DND-41 (cell line): ENCODE measurements at regions not wholly inside any gene's neighbourhood (a gene's known extent, or its start where the extent isn't known, plus 50 kb on each side); places are given as distances from the start of the nearest gene placed in this dataset.
"Not testable (repeated sequence)": the region's sequence is repeated elsewhere in the genome, so short reads cannot be mapped to it uniquely, and the experiment has no call there.

Experiments used
- ATAC-seq: fragments of 200-7000 bp; cut with Tn5 transposase; 3 replicates; pipeline ENCODE4 v1.9.1; 2021; ENCODE audit warnings: low read depth; ENCODE audit not compliant: insufficient read depth
- DNase-seq: peaks from one replicate; pipeline ENCODE4 v3.0.0-alpha.2; 2020
- H2AFZ ChIP-seq: 2 replicates; pipeline ENCODE4 v1.6.0; 2012; ENCODE audit warnings: low read depth, low read length
- H3K27ac ChIP-seq: 2 replicates; pipeline ENCODE4 v1.5.1; 2012; ENCODE audit warnings: low read length, inconsistent platforms
- H3K27me3 ChIP-seq: fragments of 200-600 bp; sonication (generic); 2 replicates; pipeline ENCODE4 v1.6.0; 2012; ENCODE audit warnings: low read length, mild to moderate bottlenecking, inconsistent platforms; ENCODE audit not compliant: insufficient read depth, poor library complexity
- H3K36me3 ChIP-seq: 2 replicates; pipeline ENCODE4 v1.5.1; 2012; ENCODE audit warnings: low read length, inconsistent platforms; ENCODE audit not compliant: insufficient read depth
- H3K4me1 ChIP-seq: 2 replicates; pipeline ENCODE4 v1.5.1; 2012; ENCODE audit warnings: mild to moderate bottlenecking, low read length; ENCODE audit not compliant: insufficient read depth
- H3K4me2 ChIP-seq: 2 replicates; pipeline ENCODE4 v1.6.0; 2012; ENCODE audit warnings: mild to moderate bottlenecking, moderate library complexity, low read length, inconsistent platforms; ENCODE audit not compliant: insufficient read depth
- H3K4me3 ChIP-seq, 2 experiments: fragments of 200-600 bp in 1 of 2; shearing (Covaris generic) in 1 of 2; 2 replicates each; pipeline ENCODE4 v1.5.1; 2012 to 2016; ENCODE audit warnings: inconsistent platforms in 2 of 2, low read length in 2 of 2, mild to moderate bottlenecking in 2 of 2, low read depth in 1 of 2, moderate library complexity in 1 of 2
- H3K79me2 ChIP-seq: 2 replicates; pipeline ENCODE4 v1.6.0; 2012; ENCODE audit warnings: low read length, inconsistent platforms; ENCODE audit not compliant: insufficient read depth
- H3K9ac ChIP-seq: 2 replicates; pipeline ENCODE4 v1.6.0; 2012; ENCODE audit warnings: low read depth, mild to moderate bottlenecking, inconsistent platforms, low read length, moderate library complexity
- H3K9me3 ChIP-seq: 2 replicates; pipeline ENCODE4 v1.5.1; 2012; ENCODE audit warnings: low read length, moderate library complexity, mild to moderate bottlenecking, inconsistent platforms; ENCODE audit not compliant: insufficient read depth, severe bottlenecking
- H4K20me1 ChIP-seq: 2 replicates; pipeline ENCODE4 v1.6.0; 2012; ENCODE audit warnings: low read length; ENCODE audit not compliant: insufficient read depth
- CTCF ChIP-seq: IDR thresholded peaks from 2 replicates; pipeline ENCODE4 v1.5.1; 2012; ENCODE audit warnings: borderline replicate concordance, low read length, moderate library complexity, mild to moderate bottlenecking; ENCODE audit not compliant: poor library complexity, severe bottlenecking; ENCODE audit errors: extremely low read depth
- EZH2 ChIP-seq: IDR thresholded peaks from 3 replicates; pipeline ENCODE4 v1.6.1; 2012; ENCODE audit warnings: borderline replicate concordance, low read depth, mild to moderate bottlenecking, moderate library complexity, low read length, inconsistent platforms; ENCODE audit not compliant: severe bottlenecking

GRCh38 chr1:108327534-108328466, 83.9 kb upstream of the NBPF4 start:
- Histone ChIP-seq H3K27me3 (no peaks in the 10 kb centered on the region), H3K9me3 (no peaks in the 10 kb centered on the region), H3K9ac (no peak overlapping the region), H3K36me3 (no peaks in the 10 kb centered on the region), H3K4me2 (no peak overlapping the region), H2AFZ (no peak overlapping the region), H3K4me1 (no peaks in the 10 kb centered on the region), H4K20me1 (no peaks in the 10 kb centered on the region), H3K27ac (no peak overlapping the region), H3K79me2 (no peaks in the 10 kb centered on the region), H3K4me3 (no peak overlapping the region)
- DNase-seq (no peak), ATAC-seq (peak; percentile 42; the same call in 1 of the 3 replicates)
- TF ChIP-seq CTCF: peak; percentile 46
- no peak for TF ChIP-seq EZH2

GRCh38 chr1:108345776-108346531, 102.1 kb upstream of the NBPF4 start:
- no peak for DNase-seq
- Histone ChIP-seq H3K9me3 (no peaks in the 10 kb centered on the region), H3K4me2 (no peak overlapping the region), H3K4me3 (no peak overlapping the region), H4K20me1 (no peaks in the 10 kb centered on the region), H3K27me3 (no peaks in the 10 kb centered on the region), H2AFZ (no peak overlapping the region), H3K79me2 (no peaks in the 10 kb centered on the region), H3K27ac (no peak overlapping the region), H3K36me3 (no peaks in the 10 kb centered on the region), H3K4me1 (no peaks in the 10 kb centered on the region), H3K9ac (no peak overlapping the region)
- no peak for ATAC-seq
- TF ChIP-seq EZH2 (no peak), CTCF (no peak)

DNA sequence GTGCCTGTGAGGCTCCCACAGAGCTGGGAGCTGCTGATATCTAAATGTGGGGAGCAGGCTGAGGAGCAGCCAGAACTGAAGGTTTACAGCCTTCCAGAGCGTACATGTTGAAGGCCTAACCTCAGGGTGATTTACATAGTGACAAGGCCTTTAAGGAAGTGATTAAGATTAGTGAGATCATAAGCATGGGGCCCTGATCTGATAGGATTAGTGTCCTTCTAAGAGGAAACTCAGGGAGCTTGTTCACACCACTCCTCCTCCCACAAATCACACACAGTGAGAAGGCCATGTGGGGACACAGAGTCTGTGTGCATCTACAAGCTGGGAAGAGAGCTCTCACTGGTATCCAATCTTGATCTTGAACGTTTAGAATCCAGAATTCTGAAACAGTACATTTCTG, 92.3 kb upstream of the NBPF6 start:
- Histone ChIP-seq H3K79me2 (no peaks in the 10 kb centered on the region), H3K27me3 (peaks cover 4% of the 10 kb centered on the region), H3K4me2 (no peak overlapping the region), H3K9ac (no peak overlapping the region), H4K20me1 (no peaks in the 10 kb centered on the region), H2AFZ (no peak overlapping the region), H3K4me1 (no peaks in the 10 kb centered on the region), H3K36me3 (no peaks in the 10 kb centered on the region), H3K9me3 (no peaks in the 10 kb centered on the region), H3K27ac (no peak overlapping the region), H3K4me3 (no peak overlapping the region)
- DNase-seq: no peak
- ATAC-seq: no peak
- no peak for TF ChIP-seq EZH2
- no peak for TF ChIP-seq CTCF

DNA sequence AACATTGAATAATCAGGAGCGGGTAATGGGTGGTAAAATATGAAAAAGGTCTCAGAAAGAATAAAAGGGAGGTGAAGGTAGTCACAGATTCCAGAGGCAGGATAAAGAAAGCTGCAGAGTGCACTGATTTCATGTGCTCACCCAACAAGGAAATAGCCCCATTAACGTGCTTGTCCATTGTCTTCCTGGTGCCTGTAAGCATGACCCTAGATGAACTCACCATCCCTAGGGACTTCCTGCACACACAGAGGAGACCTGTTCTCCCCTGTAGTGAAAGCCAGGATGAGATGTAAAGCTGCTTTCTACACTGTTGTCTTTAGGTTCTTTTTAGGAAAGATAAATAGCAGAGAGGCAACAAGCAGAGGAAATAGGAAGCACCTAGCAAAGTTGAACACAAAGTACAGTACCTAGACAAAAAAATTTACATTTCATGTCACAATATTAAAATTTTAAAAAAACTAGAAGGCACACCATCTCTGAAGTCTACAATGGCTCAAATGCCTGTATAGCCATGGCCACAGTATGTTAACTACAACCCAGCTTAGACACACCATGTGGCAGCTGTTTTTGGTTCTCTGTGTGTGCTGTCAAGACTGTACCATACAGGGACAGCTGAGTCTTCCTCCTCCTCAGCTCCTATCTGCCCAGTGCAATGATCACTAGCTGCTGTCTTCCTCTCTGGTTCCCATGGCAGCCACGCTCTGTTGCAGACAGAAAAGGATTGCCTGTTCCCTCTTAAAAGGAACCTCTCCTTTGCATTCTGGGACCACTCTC, 69.9 kb upstream of the NBPF6 start:
- H2AFZ ChIP-seq, H3K4me2 ChIP-seq, H3K27me3 ChIP-seq, DNase-seq, H3K79me2 ChIP-seq, H3K36me3 ChIP-seq, H4K20me1 ChIP-seq, H3K27ac ChIP-seq, H3K4me3 ChIP-seq, H3K4me1 ChIP-seq, H3K9me3 ChIP-seq, ATAC-seq, H3K9ac ChIP-seq: not testable (repeated sequence)
